GM21825 (cell line): ENCODE measurements at regions not wholly inside any gene's neighbourhood (a gene's known extent, or its start where the extent isn't known, plus 50 kb on each side); places are given as distances from the start of the nearest gene placed in this dataset.

Source experiments
- ATAC-seq: cut with Tn5 transposase; IDR thresholded peaks from one replicate; pipeline ENCODE4 v1.9.1; 2021; ENCODE audit warnings: mild to moderate bottlenecking, moderate library complexity; ENCODE audit not compliant: unreplicated experiment

DNA sequence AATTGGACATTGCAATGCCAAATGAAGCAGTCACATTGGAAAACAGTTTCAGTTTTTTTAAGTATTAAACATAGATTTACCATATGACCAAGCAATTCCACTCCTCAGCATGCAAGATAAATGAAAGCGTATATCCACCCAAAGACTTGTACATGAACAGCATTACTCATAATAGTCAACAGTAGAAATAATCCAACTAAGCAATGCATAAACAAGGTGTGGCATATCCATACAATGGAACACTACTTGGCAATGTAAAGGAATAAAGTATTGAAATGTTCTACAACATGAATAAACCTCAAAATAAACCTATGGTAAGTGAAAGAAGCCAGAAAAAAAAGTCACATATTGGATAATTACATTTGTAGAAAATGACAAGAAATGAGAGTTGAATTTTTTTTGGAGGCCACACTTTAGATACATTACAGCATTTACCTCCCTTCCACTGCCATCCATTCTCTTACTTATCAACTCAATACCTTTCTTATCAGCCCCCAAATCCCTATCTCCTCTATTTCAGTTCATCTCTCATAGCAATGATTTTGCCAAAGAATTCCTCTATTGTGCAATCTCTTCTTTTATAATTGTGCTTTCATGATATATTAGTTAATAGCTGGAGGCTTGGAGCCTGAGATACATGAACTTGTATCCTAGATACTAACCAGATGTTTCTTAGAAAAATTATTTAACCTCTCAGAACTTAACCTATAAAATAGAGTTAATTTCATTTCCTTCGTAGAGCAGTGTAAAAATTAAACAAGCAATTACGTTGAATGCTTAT, 414.2 kb upstream of the C1orf87 start:
- ATAC-seq, result no peak

DNA sequence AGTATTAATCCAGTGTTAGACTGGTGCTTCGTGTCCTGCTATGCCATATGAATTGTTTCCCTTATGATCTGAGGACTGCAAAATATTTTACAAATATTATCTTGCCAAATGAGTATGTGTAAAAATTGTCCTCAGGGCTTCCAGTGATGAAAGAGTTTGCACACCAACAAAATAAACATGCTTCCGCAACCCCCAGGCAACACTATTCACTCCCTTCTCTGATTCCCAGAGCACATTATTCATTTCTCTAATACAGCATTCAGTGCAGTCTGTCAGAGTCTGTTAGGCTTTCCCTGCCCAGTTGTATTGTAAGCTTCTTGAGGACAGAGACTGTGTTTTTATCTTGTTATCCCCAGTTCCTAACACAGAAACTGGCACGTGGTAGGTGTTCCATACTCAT, 409.9 kb upstream of the C1orf87 start:
- ATAC-seq, result no peak

DNA sequence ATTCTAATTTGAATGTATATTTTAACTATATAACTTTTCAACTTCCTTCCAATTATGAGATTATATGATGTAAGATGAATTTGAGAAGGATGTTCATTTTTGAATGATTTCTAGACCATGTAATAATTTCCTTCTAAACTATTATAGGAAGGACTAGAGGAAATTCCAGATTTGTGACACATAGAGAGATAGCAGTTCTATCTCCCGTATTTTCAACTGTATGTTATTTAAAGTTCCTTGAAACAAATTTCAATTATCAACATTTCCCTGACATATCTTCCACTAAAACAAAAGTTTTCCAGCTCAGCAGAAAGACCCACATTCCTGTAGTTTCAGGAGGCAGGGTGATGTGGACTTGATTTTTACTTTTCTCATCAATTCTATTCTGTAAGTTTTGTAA, 396.7 kb upstream of the C1orf87 start:
- no peak for ATAC-seq

DNA sequence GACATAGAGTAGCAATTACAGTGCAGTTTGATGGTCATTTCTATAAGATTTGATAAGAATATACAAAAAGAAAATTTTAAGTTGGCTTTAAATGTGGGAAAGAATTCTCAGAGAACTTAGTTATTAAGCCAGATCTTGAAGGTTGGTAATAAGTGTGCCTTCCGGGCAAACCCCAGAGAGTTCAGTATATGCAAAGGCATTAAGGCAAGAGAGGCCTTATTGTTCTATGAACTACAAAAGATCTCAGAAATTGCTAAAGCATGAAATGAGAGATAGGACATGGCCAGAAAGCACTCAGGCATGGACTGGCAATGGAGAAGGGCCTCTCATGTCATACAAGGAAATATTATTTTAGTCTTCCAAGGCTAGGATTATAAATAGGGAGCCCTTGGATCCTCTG, 390.2 kb upstream of the C1orf87 start:
- no peak for ATAC-seq

DNA sequence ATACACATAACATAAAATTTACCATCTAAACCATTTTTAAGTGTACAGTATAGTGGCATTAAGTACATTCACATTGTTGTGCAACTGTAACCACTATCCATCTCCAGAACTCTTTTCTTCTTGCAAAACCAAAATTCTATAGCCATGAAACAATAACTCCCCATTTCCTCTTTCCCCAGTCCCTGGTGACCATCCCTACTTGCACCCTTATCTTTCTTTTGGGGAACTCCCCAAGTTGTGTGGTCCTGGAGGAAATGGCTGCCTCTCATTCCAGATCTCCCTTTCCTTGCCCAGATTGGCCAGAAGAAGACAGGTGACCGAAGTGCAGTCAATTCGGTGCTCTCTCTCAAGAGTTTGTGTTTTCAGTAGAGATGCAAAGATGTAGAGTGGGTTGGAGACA, 389.6 kb upstream of the C1orf87 start:
- ATAC-seq, result no peak

DNA sequence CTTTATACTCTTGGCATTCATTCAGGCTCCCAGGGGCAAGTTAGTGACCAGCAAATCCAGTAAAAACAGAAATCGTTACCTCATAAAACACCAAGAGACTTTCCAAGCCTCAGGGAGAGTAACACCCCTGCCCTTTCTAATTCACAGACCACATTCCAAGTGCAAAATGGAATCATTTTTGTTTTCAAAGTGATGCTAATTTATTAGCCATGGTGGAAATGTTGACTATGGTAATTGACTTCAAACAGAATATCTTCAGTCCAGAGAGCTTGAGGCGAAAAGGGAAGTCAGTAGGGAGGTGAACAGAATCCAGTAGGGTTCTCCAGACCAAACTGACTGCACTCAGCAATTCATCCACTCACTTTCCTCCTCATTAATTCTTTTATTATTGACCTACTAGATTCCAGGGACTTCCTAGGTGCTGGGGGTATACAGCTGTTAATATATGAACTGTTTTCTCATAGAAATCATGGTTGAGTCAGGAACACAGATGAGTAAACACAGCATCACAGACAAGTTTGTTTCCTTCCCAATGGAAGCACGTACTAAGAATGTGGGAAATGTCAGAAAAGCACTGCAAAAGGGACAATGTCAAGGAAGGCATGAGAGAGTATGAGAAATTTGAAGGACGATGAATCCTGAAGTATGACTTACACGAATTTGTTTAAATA, 388.5 kb upstream of the C1orf87 start:
- ATAC-seq, result no peak

DNA sequence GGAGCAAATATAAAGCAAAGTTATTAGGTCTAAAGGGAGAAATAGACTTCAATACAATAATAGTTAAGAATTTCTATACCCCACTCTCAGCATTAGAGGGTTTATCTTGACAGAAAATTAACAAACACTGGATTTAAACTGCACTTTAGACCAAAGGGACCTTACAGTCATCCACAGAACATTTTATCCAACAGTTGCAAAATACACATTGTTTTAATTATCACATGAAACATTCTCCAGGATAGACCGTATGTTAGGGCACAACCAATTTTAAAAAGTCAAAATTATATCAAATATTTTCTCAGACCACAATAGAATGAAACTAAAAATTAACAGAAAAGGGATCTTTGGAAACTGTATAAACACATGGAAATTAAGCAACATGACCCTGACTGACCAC, 384.5 kb upstream of the C1orf87 start:
- no peak for ATAC-seq

DNA sequence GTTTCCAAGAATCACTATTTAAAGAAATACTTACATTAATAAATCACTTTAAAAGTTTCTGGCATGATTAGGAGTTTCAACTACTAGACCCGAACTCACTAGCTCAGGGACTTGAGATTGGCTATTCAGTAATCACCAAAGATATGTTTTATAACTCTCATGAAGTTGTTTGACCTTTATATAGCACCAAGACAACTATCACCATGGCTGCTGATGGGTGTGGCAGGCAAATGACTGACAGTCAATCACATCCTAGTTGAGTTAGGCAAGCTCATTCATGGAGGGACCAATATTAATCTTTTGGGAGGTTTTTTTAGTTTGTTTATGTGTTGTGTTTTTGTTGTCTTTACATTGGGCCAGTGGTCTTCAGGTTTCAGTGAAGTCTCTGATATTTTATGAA, 376.3 kb upstream of the C1orf87 start:
- ATAC-seq, result no peak

DNA sequence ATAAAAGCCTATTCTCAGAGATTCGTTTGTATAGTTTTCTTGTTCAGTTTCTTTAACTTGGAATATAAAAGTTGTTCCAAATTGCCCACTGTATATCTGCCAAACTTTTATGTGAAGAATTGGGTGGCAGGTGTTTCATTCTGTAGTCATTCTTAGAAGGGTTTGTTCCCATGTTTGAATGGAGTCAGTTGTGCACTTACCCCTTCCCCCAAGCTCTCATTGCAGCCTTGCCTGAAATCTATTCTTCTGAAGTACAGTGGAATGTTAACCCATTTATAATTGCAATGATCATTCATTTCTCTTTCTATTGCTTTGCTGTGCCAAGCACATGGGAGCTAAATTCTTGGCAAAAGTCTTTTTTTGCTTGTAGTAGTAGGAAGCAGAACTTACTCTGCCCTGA, 375.3 kb upstream of the C1orf87 start:
- ATAC-seq, result no peak

DNA sequence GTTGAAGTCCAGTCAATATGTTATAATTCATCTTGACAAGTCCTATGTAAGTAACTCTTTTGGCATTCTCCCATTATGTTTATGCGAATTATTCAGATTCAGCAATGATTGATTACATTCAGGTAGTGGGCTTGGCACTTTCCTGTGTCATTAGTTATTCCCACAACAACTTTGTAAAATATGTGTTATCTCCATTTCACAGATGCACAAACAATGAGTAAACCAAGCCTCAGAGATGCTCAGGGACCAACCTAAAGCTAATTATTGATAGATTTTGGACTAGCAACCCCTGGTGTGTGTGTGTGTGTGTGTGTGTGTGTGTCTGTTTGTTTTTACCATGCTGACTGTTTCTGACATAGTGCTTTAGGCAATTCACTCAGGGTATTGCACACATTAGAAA, 371.1 kb upstream of the C1orf87 start:
- no peak for ATAC-seq

DNA sequence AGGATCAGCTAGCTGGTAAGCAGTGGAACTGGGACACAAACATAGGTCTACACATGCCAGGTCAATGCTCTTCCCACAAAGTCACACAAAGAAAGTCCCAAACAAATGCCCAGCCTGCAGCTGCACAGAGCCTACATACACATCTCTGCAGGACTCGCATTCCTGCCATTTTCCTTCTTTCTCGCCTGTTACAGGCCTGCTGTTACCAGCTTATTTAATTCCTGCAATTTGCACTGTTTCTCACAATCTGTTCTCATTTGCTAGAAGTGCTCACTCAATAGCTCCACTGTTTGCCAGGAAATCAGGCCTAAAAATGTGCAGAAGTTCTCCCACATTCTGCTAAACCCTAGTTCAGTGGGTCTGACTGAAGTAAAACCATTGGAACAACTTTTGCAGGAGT, 362.6 kb upstream of the C1orf87 start:
- no peak for ATAC-seq

DNA sequence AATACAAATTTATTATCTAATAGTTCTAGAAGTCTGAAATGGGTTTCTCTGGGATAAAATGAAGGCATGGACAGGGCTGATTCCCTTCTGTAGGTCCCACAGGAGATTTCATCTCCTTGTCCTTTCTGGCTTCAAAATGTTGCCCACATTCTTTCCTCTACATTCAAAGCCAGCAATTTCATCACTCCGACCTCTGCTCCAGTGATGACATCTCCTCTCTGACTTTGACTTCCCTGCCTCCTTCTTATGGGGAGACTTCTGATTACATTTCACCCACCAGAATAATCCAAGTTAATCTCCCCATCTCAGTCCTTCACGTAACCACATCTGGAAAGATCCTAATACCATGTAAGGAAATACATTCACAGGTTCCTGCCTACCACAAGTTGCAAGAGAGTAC, 358.0 kb upstream of the C1orf87 start:
- no peak for ATAC-seq

DNA sequence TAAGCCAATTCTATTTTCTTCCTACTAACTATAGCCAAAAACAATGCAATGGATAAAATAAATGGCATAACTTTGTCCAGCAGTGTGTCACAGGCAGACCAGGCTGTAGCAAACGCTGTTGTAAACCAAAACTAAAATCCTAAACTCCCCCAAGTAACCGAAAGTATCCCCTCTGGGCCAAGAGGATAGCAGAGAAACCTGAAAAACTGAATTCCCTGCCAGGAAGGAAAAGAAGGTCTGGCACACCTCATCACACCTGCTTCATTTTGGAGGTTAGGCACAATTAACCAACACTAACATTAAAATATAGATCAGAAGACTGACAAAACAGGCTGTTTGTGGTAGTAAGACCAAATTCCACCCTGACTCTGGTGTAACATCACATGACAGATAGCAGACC, 356.8 kb upstream of the C1orf87 start:
- no peak for ATAC-seq

DNA sequence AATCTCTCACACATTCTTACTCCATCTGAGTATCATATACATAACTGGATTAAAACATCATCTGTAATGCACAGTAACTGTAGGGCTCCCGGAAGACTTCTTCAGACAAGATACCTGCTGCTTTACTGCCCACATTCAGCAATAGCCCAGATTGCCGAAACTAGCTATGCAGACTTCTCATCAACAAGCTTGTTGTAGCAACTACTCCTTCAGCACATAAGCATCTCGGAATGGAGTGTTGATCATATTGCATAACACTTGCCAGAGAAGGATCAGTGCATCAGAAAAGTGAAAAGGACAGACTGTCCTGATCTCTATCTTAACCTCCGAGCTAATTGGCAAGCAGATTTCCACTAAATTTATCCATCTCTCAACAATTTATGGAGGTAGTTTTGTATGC, 354.6 kb upstream of the C1orf87 start:
- ATAC-seq, result no peak

DNA sequence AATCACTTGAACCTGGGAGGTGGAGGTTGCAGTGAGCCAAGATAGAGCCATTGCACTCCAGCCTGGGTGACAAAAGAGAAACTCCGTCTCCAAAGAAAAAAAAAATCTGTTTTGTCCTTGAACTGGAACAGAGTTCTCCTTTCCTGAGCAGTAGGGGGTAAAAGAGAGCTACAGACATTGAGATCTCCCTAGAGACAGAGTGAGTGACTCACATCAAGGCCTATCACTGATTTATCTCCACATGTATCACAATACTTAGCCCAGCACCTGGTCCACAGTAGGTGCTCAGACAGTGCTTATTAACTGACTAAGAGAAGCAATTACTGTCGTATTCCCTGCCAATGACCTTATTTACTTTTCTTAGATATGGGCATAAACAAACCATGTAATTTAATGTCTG, 354.1 kb upstream of the C1orf87 start:
- ATAC-seq, result no peak

DNA sequence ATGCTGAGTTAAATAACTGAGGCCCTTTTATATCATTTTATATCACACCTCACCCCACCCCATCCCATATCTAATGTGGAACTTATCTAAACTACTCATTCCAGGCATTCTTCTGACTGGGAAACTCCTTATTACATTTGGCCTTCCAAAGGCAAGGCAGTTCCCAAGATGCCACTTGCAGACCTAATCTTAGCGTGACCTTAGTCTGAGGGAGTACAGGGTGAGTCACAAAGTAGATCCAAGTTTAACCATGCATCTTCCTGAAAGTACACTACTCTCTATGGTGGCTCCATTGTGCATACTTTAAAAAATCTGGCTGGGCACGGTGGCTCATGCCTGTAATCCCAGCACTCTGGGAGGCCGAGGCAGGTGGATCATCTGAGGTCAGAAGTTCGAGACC, 353.6 kb upstream of the C1orf87 start:
- ATAC-seq, result no peak

DNA sequence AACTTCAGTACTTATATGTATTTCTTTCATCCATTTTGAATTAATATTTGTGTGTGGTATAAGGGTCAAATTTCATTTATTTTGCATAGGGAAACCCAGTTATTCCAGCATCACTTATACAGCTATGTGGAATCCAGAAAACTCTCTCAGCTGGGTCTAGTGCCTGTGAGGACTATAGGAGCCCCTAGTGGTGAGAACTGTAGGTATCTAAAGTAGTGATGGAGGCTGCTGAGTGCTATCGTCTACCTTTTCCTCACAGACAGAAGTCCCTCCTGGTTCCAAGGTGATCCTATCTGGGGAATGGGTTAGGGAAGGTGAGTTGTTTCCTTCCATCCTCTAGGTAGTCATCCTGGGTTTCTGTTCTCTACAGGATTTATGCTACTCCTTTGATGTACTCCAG, 352.0 kb upstream of the C1orf87 start:
- no peak for ATAC-seq

DNA sequence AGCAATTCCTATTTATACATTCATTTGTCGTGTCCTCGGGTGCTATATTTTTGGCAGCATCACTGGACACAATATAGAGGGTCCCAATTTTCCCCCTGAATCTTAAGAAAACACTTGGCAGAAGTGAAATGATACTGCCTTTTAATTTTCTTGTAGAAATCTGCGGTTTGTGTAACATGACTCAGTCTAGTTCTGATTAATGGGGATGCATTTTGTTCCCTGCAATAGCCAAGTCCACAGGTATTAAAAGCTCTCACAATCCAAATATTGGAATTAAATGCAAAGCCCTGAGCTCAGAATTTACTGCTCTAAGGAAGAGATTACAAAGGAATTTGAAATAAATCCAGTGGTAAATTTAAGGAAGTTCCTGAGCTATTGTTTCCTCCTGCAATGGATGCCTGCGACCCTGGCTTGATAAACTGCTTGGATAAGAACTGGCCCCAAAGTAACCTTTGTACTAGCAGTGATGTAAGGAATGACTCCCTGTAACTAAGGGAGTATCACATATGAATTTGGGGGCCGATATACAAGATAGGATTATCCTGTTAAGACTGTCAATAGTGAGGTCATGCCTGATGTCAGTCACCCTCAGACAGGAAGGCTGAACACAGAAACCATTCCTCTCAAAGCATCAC, 349.7 kb upstream of the C1orf87 start:
- no peak for ATAC-seq

DNA sequence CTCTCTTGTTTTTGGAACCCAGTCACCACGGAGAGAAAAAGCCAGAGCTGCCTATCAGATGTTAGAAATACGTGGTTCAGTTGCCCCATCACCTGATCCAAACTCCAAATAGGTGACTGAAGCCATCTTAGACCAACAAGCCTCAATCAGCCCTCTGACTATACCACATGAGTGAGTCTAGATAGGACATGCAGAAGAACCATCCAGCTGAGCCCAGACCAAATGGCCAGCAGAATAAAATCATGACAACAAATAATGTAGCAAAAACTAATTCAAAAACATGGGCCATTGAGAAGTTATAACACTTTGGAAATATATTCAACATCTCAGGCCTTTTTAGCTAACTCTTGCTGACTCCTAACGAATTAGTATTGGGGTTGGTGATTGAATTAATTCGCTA, 348.4 kb upstream of the C1orf87 start:
- no peak for ATAC-seq

DNA sequence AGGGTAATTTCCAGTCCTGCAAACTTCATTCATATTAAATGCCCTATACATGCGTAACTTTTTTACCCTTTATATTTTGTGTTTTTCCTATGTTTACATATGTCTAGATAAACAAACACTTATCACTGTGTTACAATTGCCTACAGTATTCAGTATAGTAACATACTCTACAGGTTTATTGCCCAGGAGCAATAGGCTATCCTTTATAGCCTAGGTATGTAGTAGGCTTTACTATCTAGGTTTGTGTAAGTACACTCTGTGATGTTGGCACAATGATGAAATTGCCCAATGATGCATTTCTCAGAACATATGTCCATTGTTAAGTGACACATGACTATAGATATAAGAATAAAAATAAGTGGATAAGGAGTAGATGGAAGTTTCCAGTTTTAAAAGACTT, 345.5 kb upstream of the C1orf87 start:
- no peak for ATAC-seq

DNA sequence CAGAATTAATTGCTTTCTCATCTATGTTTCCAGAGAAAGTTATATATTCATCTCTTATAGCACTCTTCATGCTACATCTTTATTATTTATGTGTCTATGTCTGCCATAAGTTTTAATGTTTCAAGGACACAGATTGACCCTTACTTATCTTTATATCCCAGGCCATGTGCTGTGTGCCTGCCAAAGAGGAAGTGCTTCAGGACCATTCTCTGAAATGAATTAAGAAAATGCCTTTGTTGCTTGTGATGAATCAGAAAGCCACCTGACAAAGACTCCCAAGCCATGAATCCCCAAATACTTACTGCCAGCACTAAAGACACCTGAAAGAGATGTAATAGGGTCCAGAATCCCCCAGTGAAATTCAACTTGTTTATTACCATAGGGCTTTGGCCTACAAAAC, 342.1 kb upstream of the C1orf87 start:
- no peak for ATAC-seq

DNA sequence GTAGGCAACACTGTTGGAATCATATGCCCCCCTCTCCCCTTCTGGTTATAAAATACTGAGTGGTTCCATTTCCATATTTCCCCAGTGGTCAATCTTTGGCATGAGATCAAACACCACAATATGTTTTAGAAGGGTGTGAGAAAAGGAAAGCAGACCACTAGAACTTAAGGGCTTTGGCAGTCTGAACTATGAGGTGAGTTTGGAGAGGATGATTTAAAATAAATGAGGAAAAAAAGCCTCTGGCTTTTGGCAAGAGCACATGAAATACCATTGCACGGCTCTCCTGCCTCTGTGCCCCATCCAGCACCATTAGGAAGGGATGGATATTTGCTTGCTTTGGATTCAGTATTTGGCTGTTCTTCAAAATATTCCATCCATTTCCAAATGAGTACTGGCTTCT, 339.5 kb upstream of the C1orf87 start:
- no peak for ATAC-seq
